K562 (cell line): ENCODE measurements at regions not wholly inside any gene's neighbourhood (a gene's known extent, or its start where the extent isn't known, plus 50 kb on each side); places are given as distances from the start of the nearest gene placed in this dataset.

ENCODE experiments used
- ATAC-seq: fragments of 200-7000 bp; cut with Tn5 transposase; 3 replicates; pipeline ENCODE4 v1.9.1; 2020; ENCODE audit warnings: moderate library complexity
- BruUV-seq: library from RNA; stranded (reverse); fragments of 400-500 nt; replicated peaks from 2 replicates; lab custom pipeline; 2021; lab: Mats Ljungman, UMichigan
- CTCF ChIA-PET: fragments of 300-600 bp; formaldehyde crosslinking; extraction: SDS; loops from one replicate; lab custom pipeline; 2021; ENCODE audit warnings: low intra/inter-chr PET ratio; lab: Yijun Ruan, JAX
- POLR2A ChIA-PET: fragments of 300-600, 350-650 bp; sonication (Branson Sonifier 250); formaldehyde crosslinking; extraction: SDS; loops from one replicate; lab custom pipeline; 2021; ENCODE audit warnings: antibody characterized with exemption, inconsistent platforms; lab: Yijun Ruan, JAX
- DNase-seq, 4 experiments: peaks; one replicate each; pipeline versions ENCODE4 v3.0.0 to v3.0.0-alpha.2; 2011 to 2018; ENCODE audit warnings: low spot score in 3 of 4, mixed read lengths in 3 of 4; ENCODE audit errors: extremely low read depth in 1 of 4
- FAIRE-seq: peaks from 2 replicates; lab custom pipeline; 2011; peaks lifted over from hg19 to GRCh38; lab: Jason Lieb, UNC
- H2AFZ ChIP-seq: 2 replicates; pipeline ENCODE4 v1.6.0; 2011; ENCODE audit warnings: low read depth, low read length, control low read depth, inconsistent platforms
- H3K27ac ChIP-seq: fragments of 200-600 bp; 3 replicates; pipeline ENCODE4 v1.8.0; 2011; ENCODE audit warnings: low read depth, mild to moderate bottlenecking, control low read depth, inconsistent platforms, low read length, moderate library complexity, mixed read lengths; ENCODE audit errors: extremely low read depth
- H3K27me3 ChIP-seq, 2 experiments: fragments of 300-600 bp in 1 of 2; 2 replicates in 1 of 2; 3 replicates in 1 of 2; pipeline versions ENCODE4 v1.6.0 to v1.8.0; 2011; ENCODE audit warnings: inconsistent platforms in 2 of 2, low read length in 2 of 2, mild to moderate bottlenecking in 1 of 2, mixed read lengths in 1 of 2, moderate library complexity in 1 of 2; ENCODE audit not compliant: control insufficient read depth in 2 of 2, insufficient read depth in 2 of 2
- H3K36me3 ChIP-seq: fragments of 300-600 bp; 3 replicates; pipeline ENCODE4 v1.8.0; 2011; ENCODE audit warnings: mild to moderate bottlenecking, low read length, inconsistent platforms; ENCODE audit not compliant: control insufficient read depth, insufficient read depth
- H3K4me1 ChIP-seq, 2 experiments: fragments of 200-600 bp in 1 of 2; replicated peaks in 1 of 2; 2 replicates in 1 of 2; 3 replicates in 1 of 2; pipeline versions ENCODE4 v1.5.1 to v1.8.0; 2011; ENCODE audit warnings: inconsistent platforms in 2 of 2, low read length in 2 of 2, mild to moderate bottlenecking in 1 of 2, mixed read lengths in 1 of 2, moderate library complexity in 1 of 2; ENCODE audit not compliant: control insufficient read depth in 2 of 2, insufficient read depth in 2 of 2
- H3K4me2 ChIP-seq: 2 replicates; pipeline ENCODE4 v1.6.1; 2011; ENCODE audit warnings: low read length, control low read depth, inconsistent platforms, mixed read lengths; ENCODE audit not compliant: insufficient read depth
- H3K4me3 ChIP-seq: fragments of 200-600 bp; sonication (generic), shearing (Covaris generic); 2 replicates; pipeline ENCODE4 v1.5.1; 2016; ENCODE audit warnings: control low read depth, inconsistent platforms
- H3K79me2 ChIP-seq: fragments of 200-600 bp; 3 replicates; pipeline ENCODE4 v1.8.0; 2011; ENCODE audit warnings: low read length, inconsistent platforms; ENCODE audit not compliant: control insufficient read depth, insufficient read depth
- H3K9ac ChIP-seq, 2 experiments: 2 replicates each; pipeline versions ENCODE4 v1.6.0 to v1.6.1; 2011; ENCODE audit warnings: low read depth in 2 of 2, low read length in 2 of 2, control low read depth in 1 of 2, inconsistent platforms in 1 of 2, mild to moderate bottlenecking in 1 of 2, mixed read lengths in 1 of 2; ENCODE audit not compliant: insufficient read depth in 1 of 2
- H3K9me1 ChIP-seq: one replicate; pipeline ENCODE4 v1.6.0; 2011; ENCODE audit warnings: inconsistent platforms, mild to moderate bottlenecking, low read length, moderate library complexity; ENCODE audit not compliant: control insufficient read depth, insufficient read depth
- H3K9me3 ChIP-seq: replicated peaks from 2 replicates; pipeline ENCODE4 v1.5.1; 2011; ENCODE audit warnings: low read depth, low read length, inconsistent platforms; ENCODE audit not compliant: control insufficient read depth, insufficient read depth
- H4K20me1 ChIP-seq: replicated peaks from 2 replicates; pipeline ENCODE4 v1.6.1; 2011; ENCODE audit warnings: low read length, inconsistent platforms, mixed read lengths; ENCODE audit not compliant: control insufficient read depth, insufficient read depth
- BRD9 ChIP-seq: fragments of 450-650 bp; IDR thresholded peaks from 2 replicates; pipeline ENCODE4 v1.6.1; 2018; ENCODE audit warnings: low read depth; ENCODE audit not compliant: partially characterized antibody
- DDX20 ChIP-seq: fragments of 450-650 bp; IDR thresholded peaks from 2 replicates; pipeline ENCODE4 v1.6.1; 2016; ENCODE audit warnings: missing genetic modification characterization, low read depth, mild to moderate bottlenecking, missing compliant biosample characterization, moderate library complexity
- FOXO4 ChIP-seq: fragments of 450-650 bp; formaldehyde crosslinking; IDR thresholded peaks from 2 replicates; pipeline ENCODE4 v1.4.0; 2020; ENCODE audit warnings: mild to moderate bottlenecking, moderate library complexity
- MCM3 ChIP-seq: fragments of 450-650 bp; IDR thresholded peaks from 2 replicates; pipeline ENCODE4 v1.6.1; 2016
- MLX ChIP-seq, 2 experiments: fragments of 450-650 bp in 1 of 2; sonication (generic) in 1 of 2; formaldehyde crosslinking; conservative IDR thresholded peaks; 2 replicates each; pipeline versions ENCODE4 v1.4.0 to v1.8.1; 2020 to 2022; ENCODE audit warnings: mild to moderate bottlenecking in 1 of 2, missing genetic modification reagents in 1 of 2
- SAFB ChIP-seq: fragments of 200-400 bp; formaldehyde crosslinking; IDR thresholded peaks from 2 replicates; pipeline ENCODE4 v1.6.1; 2017; ENCODE audit warnings: low read depth, low read length, borderline replicate concordance
- TAF7 ChIP-seq: fragments of 450-650 bp; IDR thresholded peaks from 2 replicates; pipeline ENCODE4 v1.6.1; 2016; ENCODE audit warnings: missing genetic modification characterization, missing compliant biosample characterization
- ZC3H8 ChIP-seq: fragments of 450-650 bp; IDR thresholded peaks from 2 replicates; pipeline ENCODE4 v1.6.1; 2017
- ZNF77 ChIP-seq: fragments of 250-450 bp; sonication (Bioruptor Pico); IDR thresholded peaks from 2 replicates; pipeline ENCODE4 v1.5.0; 2020
- WGBS: fragments of 100-300 bp; shearing (Covaris generic); methylation state at CpG from one replicate; pipeline ENCODE4 v1.1.6; 2016; ENCODE audit warnings: low coverage, mixed read lengths; ENCODE audit not compliant: insufficient coverage; ENCODE audit errors: missing lambda C conversion rate; 5-methylcytosine and 5-hydroxymethylcytosine counted together
- in situ Hi-C: fragments of 300-500 bp; cut with MboI; formaldehyde crosslinking; loops from 4 replicates; pipeline ENCODE4 v1.15.0; 2018; ENCODE audit warnings: inconsistent platforms, mixed read lengths
- intact Hi-C: fragments of 100-400 bp; cut with micrococcal nuclease; formaldehyde crosslinking; loops from 2 replicates; pipeline ENCODE4 v1.14.2; 2022
- TF ChIP-seq, protein P1 (sequence below): sonication (generic); formaldehyde crosslinking; IDR thresholded peaks from 2 replicates; pipeline ENCODE4 v1.8.0; 2022; ENCODE audit warnings: mild to moderate bottlenecking, missing genetic modification reagents

DNA sequence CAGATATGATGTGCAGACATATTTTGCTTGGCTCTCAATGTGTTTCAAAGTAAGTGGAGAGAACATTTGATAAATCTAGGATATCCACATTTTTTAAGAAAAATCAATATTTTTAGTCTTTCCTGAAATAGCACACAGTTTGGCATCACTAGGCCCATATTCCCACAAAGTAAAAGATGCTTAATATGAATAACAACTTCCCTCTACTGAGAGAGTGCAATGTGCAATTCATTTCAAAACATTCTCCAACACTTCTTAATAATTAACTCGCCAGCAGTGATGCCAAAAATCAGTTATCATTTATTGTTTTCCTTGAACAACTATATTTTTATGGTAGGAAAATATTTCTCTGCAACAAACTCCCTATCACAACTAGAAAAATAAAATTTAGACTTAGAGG is 800.2 kb upstream of the MBL2 start:
- intact Hi-C loops: no loop called here
- H4K20me1 ChIP-seq: no peaks in the 10 kb centered on the region
- H3K4me1 ChIP-seq: no peaks in the 10 kb centered on the region
- DNase-seq (no peak), ATAC-seq (no peak), FAIRE-seq (no peak)
- no peaks in the 10 kb centered on the region for H3K27me3 ChIP-seq
- no peak overlapping the region for H3K4me2 ChIP-seq
- H3K79me2 ChIP-seq: no peaks in the 10 kb centered on the region
- H3K27ac ChIP-seq: no peak overlapping the region
- TF ChIP-seq ZNF77 (CRISPR knock-in tag): no peak
- TF ChIP-seq FOXO4 (CRISPR knock-in tag): no peak
- TF ChIP-seq BRD9: no peak
- no peak for TF ChIP-seq SAFB
- no peak for TF ChIP-seq MLX (CRISPR knock-in tag; conservative IDR thresholded peaks at IDR 0.05)
- no peak for TF ChIP-seq TAF7
- no peak for TF ChIP-seq ZC3H8
- TF ChIP-seq MCM3: no peak
- TF ChIP-seq DDX20 (tag): no peak
- TF ChIP-seq, protein P1, sequence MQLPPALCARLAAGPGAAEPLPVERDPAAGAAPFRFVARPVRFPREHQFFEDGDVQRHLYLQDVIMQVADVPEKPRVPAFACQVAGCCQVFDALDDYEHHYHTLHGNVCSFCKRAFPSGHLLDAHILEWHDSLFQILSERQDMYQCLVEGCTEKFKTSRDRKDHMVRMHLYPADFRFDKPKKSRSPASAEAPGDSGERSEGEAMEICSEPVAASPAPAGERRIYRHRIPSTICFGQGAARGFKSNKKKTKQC (CRISPR knock-in tag): no peak
- in situ Hi-C loops: no loop called here
- H3K9me1 ChIP-seq: no peaks in the 10 kb centered on the region
- POLR2A ChIA-PET: no interaction called here
- no peaks in the 10 kb centered on the region for H3K36me3 ChIP-seq
- H3K9ac ChIP-seq: no peak overlapping the region
- no TSS peak for BruUV-seq
- H3K4me3 ChIP-seq: no peak overlapping the region
- WGBS: 0% methylated on average over 1 of the region's 1 CpG
- H3K9me3 ChIP-seq: no peaks in the 10 kb centered on the region; the same call in 1 of the 2 replicates
- no peak overlapping the region for H2AFZ ChIP-seq
- CTCF ChIA-PET: no interaction called here
